Adipocyte (in vitro differentiated cells): ENCODE measurements at regions not wholly inside any gene's neighbourhood (a gene's known extent, or its start where the extent isn't known, plus 50 kb on each side); places are given as distances from the start of the nearest gene placed in this dataset.

Source experiments
- DNase-seq: peaks from one replicate; pipeline ENCODE4 v3.0.0-alpha.2; 2015; ENCODE audit warnings: low read depth
- H3K27me3 ChIP-seq: replicated peaks from 2 replicates; pipeline ENCODE4 v1.7.0; 2013; ENCODE audit warnings: mild to moderate bottlenecking, low read length, moderate library complexity; ENCODE audit not compliant: control insufficient read depth, insufficient read depth
- H3K36me3 ChIP-seq: 2 replicates; pipeline ENCODE4 v1.7.0; 2013; ENCODE audit warnings: low read length, mild to moderate bottlenecking, moderate library complexity; ENCODE audit not compliant: control insufficient read depth, insufficient read depth, severe bottlenecking
- H3K4me1 ChIP-seq: 2 replicates; pipeline ENCODE4 v1.7.0; 2013; ENCODE audit warnings: mild to moderate bottlenecking, low read length, moderate library complexity; ENCODE audit not compliant: control insufficient read depth, insufficient read depth
- H3K4me3 ChIP-seq: 2 replicates; pipeline ENCODE4 v1.7.0; 2013; ENCODE audit warnings: mild to moderate bottlenecking, low read length, moderate library complexity
- H3K9ac ChIP-seq: 2 replicates; pipeline ENCODE4 v1.7.0; 2013; ENCODE audit warnings: mild to moderate bottlenecking, low read length, moderate library complexity
- H3K9me3 ChIP-seq: 2 replicates; pipeline ENCODE4 v1.7.0; 2013; ENCODE audit warnings: mild to moderate bottlenecking, low read length, moderate library complexity; ENCODE audit not compliant: control insufficient read depth

- peaks cover 3% of the 10 kb centered on the region for H3K27me3 ChIP-seq
- H3K4me1 ChIP-seq = no peaks in the 10 kb centered on the region
- no peaks in the 10 kb centered on the region for H3K9me3 ChIP-seq
- H3K36me3 ChIP-seq = no peaks in the 10 kb centered on the region
- H3K9ac ChIP-seq = no peak overlapping the region
- no peak overlapping the region for H3K4me3 ChIP-seq
- DNase-seq = no peak
Measured at GRCh38 chr2:59868981-59869380, 684.5 kb downstream of the BCL11A start.

GRCh38 chr2:59866436-59866835 is 687.0 kb downstream of the BCL11A start:
- H3K36me3 ChIP-seq = no peaks in the 10 kb centered on the region

GRCh38 chr2:59858540-59858939 is 694.9 kb downstream of the BCL11A start:
- Histone ChIP-seq H3K9ac (no peak overlapping the region), H3K9me3 (peaks cover 2% of the 10 kb centered on the region), H3K27me3 (no peaks in the 10 kb centered on the region), H3K4me1 (no peaks in the 10 kb centered on the region), H3K36me3 (no peaks in the 10 kb centered on the region), H3K4me3 (no peak overlapping the region)
- DNase-seq = no peak

More at GRCh38 chr2:59866436-59866835, 687.0 kb downstream of the BCL11A start:
- DNase-seq = no peak
- no peak overlapping the region for H3K4me3 ChIP-seq
- H3K27me3 ChIP-seq = peaks cover 3% of the 10 kb centered on the region
- H3K4me1 ChIP-seq = no peaks in the 10 kb centered on the region
- no peak overlapping the region for H3K9ac ChIP-seq
- H3K9me3 ChIP-seq = peaks cover 2% of the 10 kb centered on the region

- no peaks in the 10 kb centered on the region for H3K4me1 ChIP-seq
- H3K9me3 ChIP-seq = no peaks in the 10 kb centered on the region
- no peaks in the 10 kb centered on the region for H3K27me3 ChIP-seq
- DNase-seq = no peak
- H3K9ac ChIP-seq = no peak overlapping the region
- H3K4me3 ChIP-seq = no peak overlapping the region
- H3K36me3 ChIP-seq = no peaks in the 10 kb centered on the region
Measured at GRCh38 chr2:59857109-59857508, 696.3 kb downstream of the BCL11A start.

- Histone ChIP-seq H3K4me3 (no peak overlapping the region), H3K9ac (no peak overlapping the region)
- DNase-seq = no peak
Measured at GRCh38 chr2:59856391-59856790, 697.1 kb downstream of the BCL11A start.

GRCh38 chr2:59853032-59853431 is 700.4 kb downstream of the BCL11A start:
- H3K4me3 ChIP-seq = no peak overlapping the region
- no peak overlapping the region for H3K9ac ChIP-seq
- H3K36me3 ChIP-seq = no peaks in the 10 kb centered on the region
- no peaks in the 10 kb centered on the region for H3K27me3 ChIP-seq
- H3K4me1 ChIP-seq = no peaks in the 10 kb centered on the region
- DNase-seq = no peak
- H3K9me3 ChIP-seq = no peaks in the 10 kb centered on the region

More at GRCh38 chr2:59856391-59856790, 697.1 kb downstream of the BCL11A start:
- Histone ChIP-seq H3K27me3 (no peaks in the 10 kb centered on the region), H3K4me1 (no peaks in the 10 kb centered on the region), H3K36me3 (no peaks in the 10 kb centered on the region), H3K9me3 (no peaks in the 10 kb centered on the region)

GRCh38 chr2:59851836-59852475 is 701.5 kb downstream of the BCL11A start:
- H3K9me3 ChIP-seq = no peaks in the 10 kb centered on the region
- H3K36me3 ChIP-seq = no peaks in the 10 kb centered on the region
- H3K4me1 ChIP-seq = no peaks in the 10 kb centered on the region
- no peak overlapping the region for H3K4me3 ChIP-seq
- no peaks in the 10 kb centered on the region for H3K27me3 ChIP-seq
- DNase-seq = no peak
- H3K9ac ChIP-seq = no peak overlapping the region

GRCh38 chr2:59850554-59850953 is 702.9 kb downstream of the BCL11A start:
- H3K27me3 ChIP-seq = no peaks in the 10 kb centered on the region
- no peaks in the 10 kb centered on the region for H3K9me3 ChIP-seq
- no peak overlapping the region for H3K9ac ChIP-seq
- H3K36me3 ChIP-seq = no peaks in the 10 kb centered on the region
- H3K4me3 ChIP-seq = no peak overlapping the region
- no peaks in the 10 kb centered on the region for H3K4me1 ChIP-seq
- no peak for DNase-seq

GRCh38 chr2:59833941-59834340 is 719.5 kb downstream of the BCL11A start:
- Histone ChIP-seq H3K4me1 (no peaks in the 10 kb centered on the region), H3K9ac (no peak overlapping the region)

GRCh38 chr2:59830601-59831000 is 722.9 kb downstream of the BCL11A start:
- DNase-seq = no peak
- Histone ChIP-seq H3K36me3 (no peaks in the 10 kb centered on the region), H3K4me1 (no peaks in the 10 kb centered on the region), H3K9ac (no peak overlapping the region), H3K9me3 (no peaks in the 10 kb centered on the region), H3K4me3 (no peak overlapping the region), H3K27me3 (no peaks in the 10 kb centered on the region)

More at GRCh38 chr2:59833941-59834340, 719.5 kb downstream of the BCL11A start:
- no peak for DNase-seq
- H3K9me3 ChIP-seq = no peaks in the 10 kb centered on the region
- no peaks in the 10 kb centered on the region for H3K36me3 ChIP-seq
- no peak overlapping the region for H3K4me3 ChIP-seq
- no peaks in the 10 kb centered on the region for H3K27me3 ChIP-seq

GRCh38 chr2:59827677-59828076 is 725.8 kb downstream of the BCL11A start:
- H3K4me3 ChIP-seq = no peak overlapping the region
- no peak overlapping the region for H3K9ac ChIP-seq
- H3K36me3 ChIP-seq = no peaks in the 10 kb centered on the region
- H3K4me1 ChIP-seq = no peaks in the 10 kb centered on the region
- no peaks in the 10 kb centered on the region for H3K27me3 ChIP-seq
- DNase-seq = no peak
- no peaks in the 10 kb centered on the region for H3K9me3 ChIP-seq

- Histone ChIP-seq H3K9me3 (no peaks in the 10 kb centered on the region), H3K36me3 (no peaks in the 10 kb centered on the region), H3K27me3 (no peaks in the 10 kb centered on the region), H3K9ac (no peak overlapping the region), H3K4me3 (no peak overlapping the region), H3K4me1 (no peaks in the 10 kb centered on the region)
- DNase-seq = no peak
Measured at GRCh38 chr2:59826177-59826576, 727.3 kb downstream of the BCL11A start.
